ENCODE measurements at regions not wholly inside any gene's neighbourhood (a gene's known extent, or its start where the extent isn't known, plus 50 kb on each side); places are given as distances from the start of the nearest gene placed in this dataset.

DNA sequence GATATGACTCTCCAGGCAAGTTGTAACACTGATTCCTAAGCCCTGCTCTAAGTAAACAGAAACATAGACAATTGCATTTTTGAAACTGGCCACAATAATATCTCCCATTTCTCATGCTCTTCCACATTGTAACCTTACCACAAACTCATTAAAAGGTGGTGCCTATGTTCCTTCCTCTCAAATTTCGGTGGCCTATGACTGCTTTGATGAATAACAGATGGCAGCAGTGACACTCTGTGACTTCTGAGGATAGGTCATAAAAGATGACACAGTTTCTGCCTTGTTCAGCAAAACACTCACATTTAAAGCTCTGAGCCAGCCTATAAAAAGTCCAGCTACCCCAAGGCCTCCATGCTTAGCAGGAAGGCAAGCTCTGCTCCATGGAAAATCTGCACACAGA, 195.2 kb downstream of the EFHB start:
- no peak overlapping the region for H3K4me2 ChIP-seq (ENCODE audit: insufficient read depth, low read length, poor library complexity, severe bottlenecking)
- peaks cover 0 to 5% of the 10 kb centered on the region in 2 donors for H3K4me1 ChIP-seq (ENCODE audit: control insufficient read depth in 2 of 2, insufficient read depth in 1 of 2, low read depth in 1 of 2, low read length in 2 of 2)
- no peak overlapping the region for H3K4me3 ChIP-seq (ENCODE audit: low read length in 2 of 2)
- no peaks in the 10 kb centered on the region for H3K79me1 ChIP-seq (ENCODE audit: low read depth, low read length)
- no peak overlapping the region for H3K4ac ChIP-seq (ENCODE audit: low read length)
- no peak overlapping the region for H2BK5ac ChIP-seq (ENCODE audit: low read length)
- H3K27ac ChIP-seq (replicated peaks; ENCODE audit: low read length) = no peak overlapping the region
- no peak overlapping the region for H2AK5ac ChIP-seq (ENCODE audit: low read depth, low read length)
- H3K9ac ChIP-seq (ENCODE audit: low read depth, low read length, poor library complexity) = no peak overlapping the region
- H4K8ac ChIP-seq (ENCODE audit: low read depth, low read length) = no peak overlapping the region
- no peak overlapping the region for H2BK15ac ChIP-seq (ENCODE audit: low read length)
- no CpG with 5 or more reads among the region's 1 CpG for WGBS, 2 donors (ENCODE audit: extremely low coverage in 2 of 2, insufficient read length in 2 of 2, insufficient replicate concordance in 1 of 2)
- H2BK12ac ChIP-seq (ENCODE audit: low read length) = no peak overlapping the region
- H3K14ac ChIP-seq (ENCODE audit: low read length) = no peak overlapping the region
- no peaks in the 10 kb centered on the region for H3K9me3 ChIP-seq (replicated peaks in 1 of 2; ENCODE audit: control insufficient read depth in 2 of 2, insufficient read depth in 1 of 2, low read depth in 1 of 2, low read length in 2 of 2)
- H3K36me3 ChIP-seq (replicated peaks in 1 of 2; ENCODE audit: control insufficient read depth in 2 of 2, insufficient read depth in 2 of 2, low read length in 2 of 2) = no peaks in the 10 kb centered on the region
- H3K27me3 ChIP-seq (ENCODE audit: control insufficient read depth in 3 of 3, insufficient read depth in 3 of 3, low read depth in 1 of 3, low read length in 3 of 3) = no peaks in the 10 kb centered on the region
- H3K18ac ChIP-seq (ENCODE audit: low read length) = peak overlapping the region; percentile 50
- DNase-seq (ENCODE audit: low spot score) = no peak
- H2AFZ ChIP-seq (ENCODE audit: low read length) = no peak overlapping the region
- no peak overlapping the region for H2BK120ac ChIP-seq (ENCODE audit: low read depth, low read length)
- no peak overlapping the region for H4K91ac ChIP-seq (ENCODE audit: low read depth, low read length, poor library complexity)
- no peak overlapping the region for H3K23ac ChIP-seq (ENCODE audit: low read depth, low read length, poor library complexity)

DNA sequence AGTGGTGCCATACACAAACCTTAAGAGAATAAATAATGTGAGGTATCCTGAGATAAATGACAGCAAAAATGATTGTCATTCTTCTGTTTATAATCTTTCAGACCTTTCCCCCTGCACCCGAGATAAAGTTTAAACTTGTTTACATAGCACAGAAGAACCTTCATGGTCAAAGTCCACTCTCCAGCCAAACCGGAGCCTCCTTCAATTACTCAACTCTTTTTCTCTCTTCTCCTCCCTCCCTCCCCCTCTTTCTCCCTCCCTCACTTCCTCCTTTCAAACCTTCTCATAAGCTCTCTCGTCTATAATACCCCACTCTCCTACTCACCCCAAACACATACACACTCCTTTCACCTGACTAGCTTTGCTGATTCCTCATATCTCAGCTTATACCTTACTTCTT, 198.9 kb downstream of the EFHB start:
- no peak overlapping the region for H2AFZ ChIP-seq (ENCODE audit: low read length)
- no peak overlapping the region for H3K27ac ChIP-seq (replicated peaks; ENCODE audit: low read length)
- no peak overlapping the region for H2BK5ac ChIP-seq (ENCODE audit: low read length)
- H3K4me2 ChIP-seq (ENCODE audit: insufficient read depth, low read length, poor library complexity, severe bottlenecking) = no peak overlapping the region
- no peak overlapping the region for H2BK12ac ChIP-seq (ENCODE audit: low read length)
- H4K91ac ChIP-seq (ENCODE audit: low read depth, low read length, poor library complexity) = no peak overlapping the region
- H3K23ac ChIP-seq (ENCODE audit: low read depth, low read length, poor library complexity) = no peak overlapping the region
- DNase-seq (ENCODE audit: low spot score) = no peak
- no peak overlapping the region for H4K8ac ChIP-seq (ENCODE audit: low read depth, low read length)
- H3K79me1 ChIP-seq (ENCODE audit: low read depth, low read length) = no peaks in the 10 kb centered on the region
- H3K4me3 ChIP-seq (ENCODE audit: low read length in 2 of 2) = no peak overlapping the region
- no peak overlapping the region for H3K14ac ChIP-seq (ENCODE audit: low read length)
- H3K4ac ChIP-seq (ENCODE audit: low read length) = no peak overlapping the region
- H3K36me3 ChIP-seq (replicated peaks in 1 of 2; ENCODE audit: control insufficient read depth in 2 of 2, insufficient read depth in 2 of 2, low read length in 2 of 2) = no peaks in the 10 kb centered on the region
- no peak overlapping the region for H3K18ac ChIP-seq (ENCODE audit: low read length)
- no peak overlapping the region for H2BK15ac ChIP-seq (ENCODE audit: low read length)
- H3K27me3 ChIP-seq (ENCODE audit: control insufficient read depth in 3 of 3, insufficient read depth in 3 of 3, low read depth in 1 of 3, low read length in 3 of 3) = no peaks in the 10 kb centered on the region
- no peaks in the 10 kb centered on the region for H3K4me1 ChIP-seq (ENCODE audit: control insufficient read depth in 2 of 2, insufficient read depth in 1 of 2, low read depth in 1 of 2, low read length in 2 of 2)
- no peak overlapping the region for H3K9ac ChIP-seq (ENCODE audit: low read depth, low read length, poor library complexity)
- WGBS, 2 donors (ENCODE audit: extremely low coverage in 2 of 2, insufficient read length in 2 of 2, insufficient replicate concordance in 1 of 2) = 100% methylated on average over 1 to 2 of the region's 3 CpGs
- H2BK120ac ChIP-seq (ENCODE audit: low read depth, low read length) = no peak overlapping the region
- no peak overlapping the region for H2AK5ac ChIP-seq (ENCODE audit: low read depth, low read length)
- no peaks in the 10 kb centered on the region for H3K9me3 ChIP-seq (replicated peaks in 1 of 2; ENCODE audit: control insufficient read depth in 2 of 2, insufficient read depth in 1 of 2, low read depth in 1 of 2, low read length in 2 of 2)

DNA sequence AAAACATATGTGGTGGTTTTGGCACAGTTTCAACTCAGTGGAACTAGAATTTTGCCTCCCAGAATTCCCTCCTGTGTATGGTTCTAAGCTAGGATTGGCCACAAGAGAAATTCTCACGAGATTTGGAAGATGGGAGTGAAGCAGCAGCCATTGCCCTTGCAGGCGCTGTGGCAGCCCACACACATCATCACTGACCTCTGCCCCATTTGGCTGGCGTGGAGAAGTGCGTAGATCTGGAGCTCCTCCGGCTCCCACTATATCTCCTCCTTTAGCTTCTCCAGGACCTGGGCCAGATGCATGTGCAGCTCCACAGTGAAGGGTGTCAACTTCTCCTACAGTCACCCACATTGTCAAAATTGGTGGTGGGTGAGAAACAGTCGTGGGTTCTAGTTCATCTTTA, 199.6 kb downstream of the EFHB start:
- no peak overlapping the region for H2AFZ ChIP-seq (ENCODE audit: low read length)
- H3K23ac ChIP-seq (ENCODE audit: low read depth, low read length, poor library complexity) = no peak overlapping the region
- H3K4me2 ChIP-seq (ENCODE audit: insufficient read depth, low read length, poor library complexity, severe bottlenecking) = no peak overlapping the region
- no peak overlapping the region for H2AK5ac ChIP-seq (ENCODE audit: low read depth, low read length)
- no peak overlapping the region for H2BK12ac ChIP-seq (ENCODE audit: low read length)
- no peak overlapping the region for H4K8ac ChIP-seq (ENCODE audit: low read depth, low read length)
- no peak overlapping the region for H4K91ac ChIP-seq (ENCODE audit: low read depth, low read length, poor library complexity)
- no peaks in the 10 kb centered on the region for H3K9me3 ChIP-seq (replicated peaks in 1 of 2; ENCODE audit: control insufficient read depth in 2 of 2, insufficient read depth in 1 of 2, low read depth in 1 of 2, low read length in 2 of 2)
- H3K9ac ChIP-seq (ENCODE audit: low read depth, low read length, poor library complexity) = no peak overlapping the region
- H3K14ac ChIP-seq (ENCODE audit: low read length) = no peak overlapping the region
- no peak overlapping the region for H3K4me3 ChIP-seq (ENCODE audit: low read length in 2 of 2)
- H2BK5ac ChIP-seq (ENCODE audit: low read length) = no peak overlapping the region
- H2BK120ac ChIP-seq (ENCODE audit: low read depth, low read length) = no peak overlapping the region
- H3K4me1 ChIP-seq (ENCODE audit: control insufficient read depth in 2 of 2, insufficient read depth in 1 of 2, low read depth in 1 of 2, low read length in 2 of 2) = no peaks in the 10 kb centered on the region
- H2BK15ac ChIP-seq (ENCODE audit: low read length) = no peak overlapping the region
- no peak overlapping the region for H3K4ac ChIP-seq (ENCODE audit: low read length)
- no peaks in the 10 kb centered on the region for H3K27me3 ChIP-seq (ENCODE audit: control insufficient read depth in 3 of 3, insufficient read depth in 3 of 3, low read depth in 1 of 3, low read length in 3 of 3)
- no peak overlapping the region for H3K18ac ChIP-seq (ENCODE audit: low read length)
- no peak overlapping the region for H3K27ac ChIP-seq (replicated peaks; ENCODE audit: low read length)
- no CpG with 5 or more reads among the region's 6 CpGs for WGBS, 2 donors (ENCODE audit: extremely low coverage in 2 of 2, insufficient read length in 2 of 2, insufficient replicate concordance in 1 of 2)
- H3K36me3 ChIP-seq (replicated peaks in 1 of 2; ENCODE audit: control insufficient read depth in 2 of 2, insufficient read depth in 2 of 2, low read length in 2 of 2) = no peaks in the 10 kb centered on the region
- DNase-seq (ENCODE audit: low spot score) = no peak
- H3K79me1 ChIP-seq (ENCODE audit: low read depth, low read length) = no peaks in the 10 kb centered on the region

GRCh38 chr3:19725000-19725399, 209.0 kb downstream of the EFHB start:
- H2BK15ac ChIP-seq (ENCODE audit: low read length) = no peak overlapping the region
- H3K27me3 ChIP-seq (ENCODE audit: control insufficient read depth in 3 of 3, insufficient read depth in 3 of 3, low read depth in 1 of 3, low read length in 3 of 3) = no peaks in the 10 kb centered on the region

More at GRCh38 chr3:19725000-19725399, 209.0 kb downstream of the EFHB start:
- Histone ChIP-seq H2BK12ac (ENCODE audit: low read length) (no peak overlapping the region), H3K23ac (ENCODE audit: low read depth, low read length, poor library complexity) (no peak overlapping the region), H3K4me3 (ENCODE audit: low read length in 2 of 2) (no peak overlapping the region), H3K4ac (ENCODE audit: low read length) (no peak overlapping the region), H3K4me2 (ENCODE audit: insufficient read depth, low read length, poor library complexity, severe bottlenecking) (no peak overlapping the region), H3K79me1 (ENCODE audit: low read depth, low read length) (no peaks in the 10 kb centered on the region), H3K9ac (ENCODE audit: low read depth, low read length, poor library complexity) (no peak overlapping the region), H3K36me3 (replicated peaks in 1 of 2; ENCODE audit: control insufficient read depth in 2 of 2, insufficient read depth in 2 of 2, low read length in 2 of 2) (no peaks in the 10 kb centered on the region), H4K8ac (ENCODE audit: low read depth, low read length) (no peak overlapping the region), H4K91ac (ENCODE audit: low read depth, low read length, poor library complexity) (no peak overlapping the region), H3K4me1 (ENCODE audit: control insufficient read depth in 2 of 2, insufficient read depth in 1 of 2, low read depth in 1 of 2, low read length in 2 of 2) (no peaks in the 10 kb centered on the region), H2AK5ac (ENCODE audit: low read depth, low read length) (no peak overlapping the region), H2AFZ (ENCODE audit: low read length) (no peak overlapping the region), H2BK120ac (ENCODE audit: low read depth, low read length) (no peak overlapping the region), H3K27ac (replicated peaks; ENCODE audit: low read length) (no peak overlapping the region), H3K14ac (ENCODE audit: low read length) (no peak overlapping the region), H3K9me3 (replicated peaks in 1 of 2; ENCODE audit: control insufficient read depth in 2 of 2, insufficient read depth in 1 of 2, low read depth in 1 of 2, low read length in 2 of 2) (peaks cover 0 to 2% of the 10 kb centered on the region in 2 donors), H2BK5ac (ENCODE audit: low read length) (no peak overlapping the region), H3K18ac (ENCODE audit: low read length) (no peak overlapping the region)
- no peak for DNase-seq (ENCODE audit: low spot score)
- whole genome bisulfite sequencing, 2 donors (ENCODE audit: extremely low coverage in 2 of 2, insufficient read length in 2 of 2, insufficient replicate concordance in 1 of 2) = no CpG with 5 or more reads among the region's 3 CpGs
